Glutamatergic neuron (in vitro differentiated cells): ENCODE measurements at regions not wholly inside any gene's neighbourhood (a gene's known extent, or its start where the extent isn't known, plus 50 kb on each side); places are given as distances from the start of the nearest gene placed in this dataset.

Experiments used
- DNase-seq: peaks from one replicate; pipeline ENCODE4 v3.0.0; 2022
- H3K27ac Mint-ChIP-seq: one replicate; pipeline ENCODE4 v1.8.0; 2020; ENCODE audit warnings: mild to moderate bottlenecking, mixed read lengths, inconsistent platforms; ENCODE audit not compliant: unreplicated experiment
- H3K27me3 Mint-ChIP-seq: one replicate; pipeline ENCODE4 v1.8.0; 2020; ENCODE audit warnings: mild to moderate bottlenecking, moderate library complexity, mixed read lengths, inconsistent platforms; ENCODE audit not compliant: unreplicated experiment
- H3K36me3 Mint-ChIP-seq: one replicate; pipeline ENCODE4 v1.8.0; 2020; ENCODE audit warnings: mild to moderate bottlenecking, mixed read lengths, inconsistent platforms; ENCODE audit not compliant: unreplicated experiment
- H3K4me1 Mint-ChIP-seq: one replicate; pipeline ENCODE4 v1.8.0; 2020; ENCODE audit warnings: mild to moderate bottlenecking, low read depth, mixed read lengths, inconsistent platforms; ENCODE audit not compliant: unreplicated experiment
- H3K4me3 Mint-ChIP-seq: one replicate; pipeline ENCODE4 v1.8.0; 2020; ENCODE audit warnings: mild to moderate bottlenecking, mixed read lengths, inconsistent platforms; ENCODE audit not compliant: unreplicated experiment
- H3K9me3 Mint-ChIP-seq: one replicate; pipeline ENCODE4 v1.8.0; 2020; ENCODE audit warnings: mild to moderate bottlenecking, moderate library complexity, mixed read lengths, inconsistent platforms; ENCODE audit not compliant: unreplicated experiment
- CTCF ChIP-seq: fragments of 200-600 bp; sonication (generic); IDR thresholded peaks from one replicate; pipeline ENCODE4 v1.5.0; 2021; ENCODE audit not compliant: partially characterized antibody, unreplicated experiment

DNA sequence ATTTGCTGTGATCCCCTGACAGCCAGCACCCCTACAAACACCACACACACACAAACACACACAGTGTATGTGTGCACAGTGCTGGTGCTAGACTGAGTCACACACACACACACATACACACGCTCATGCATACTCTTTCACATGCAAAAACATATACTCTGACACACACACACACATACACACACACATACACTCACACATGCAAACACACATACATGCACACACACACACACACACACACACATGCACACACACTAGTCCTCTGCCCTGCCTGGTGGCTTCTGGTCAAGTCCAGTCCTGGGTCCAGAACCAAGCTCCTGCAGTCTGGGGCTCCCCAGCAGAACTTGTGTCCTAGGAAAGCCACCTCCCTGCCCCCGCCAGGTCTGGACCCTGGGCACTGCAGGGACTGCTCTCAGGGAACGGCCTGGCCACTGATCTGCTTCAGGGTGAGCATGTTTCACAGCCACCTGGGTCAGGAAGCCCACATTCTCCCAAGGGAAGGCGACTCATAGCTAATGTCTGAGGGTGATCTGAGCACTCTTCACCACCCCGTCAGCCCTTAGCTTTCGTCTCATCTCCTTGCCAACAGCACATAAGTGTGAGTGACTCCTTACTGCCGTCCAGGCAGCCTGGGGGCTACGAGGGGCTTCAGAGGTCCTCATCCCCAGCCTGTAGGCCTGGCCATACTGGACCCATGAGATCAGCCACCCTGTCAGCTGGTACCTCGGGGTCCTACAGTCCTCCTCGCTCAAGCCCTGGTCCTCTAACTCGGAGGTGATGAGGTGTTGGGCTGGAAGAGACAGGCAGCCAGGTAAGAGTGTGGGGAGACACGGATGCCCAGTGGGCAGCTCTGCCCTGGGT, 88.1 kb downstream of the MCFD2 start:
- DNase-seq = no peak
- peaks cover 4% of the 10 kb centered on the region for H3K4me1 Mint-ChIP-seq
- no peak for TF ChIP-seq CTCF

GRCh38 chr2:46826569-46827245, 88.9 kb downstream of the MCFD2 start:
- Mint-ChIP-seq H3K4me1 (peaks cover 7% of the 10 kb centered on the region), H3K9me3 (peaks cover 8% of the 10 kb centered on the region), H3K36me3 (no peaks in the 10 kb centered on the region), H3K27me3 (peaks cover 2% of the 10 kb centered on the region), H3K27ac (no peak overlapping the region), H3K4me3 (no peak overlapping the region)
- no peak for DNase-seq
- no peak for TF ChIP-seq CTCF

More for the DNA sequence above, 88.1 kb downstream of the MCFD2 start:
- no peaks in the 10 kb centered on the region for H3K36me3 Mint-ChIP-seq
- peaks cover 2% of the 10 kb centered on the region for H3K27me3 Mint-ChIP-seq
- peaks cover 8% of the 10 kb centered on the region for H3K9me3 Mint-ChIP-seq
- no peak overlapping the region for H3K4me3 Mint-ChIP-seq
- H3K27ac Mint-ChIP-seq = no peak overlapping the region

GRCh38 chr2:46825939-46826568, 89.6 kb downstream of the MCFD2 start:
- Mint-ChIP-seq H3K27ac (no peak overlapping the region), H3K36me3 (no peaks in the 10 kb centered on the region), H3K9me3 (peaks cover 8% of the 10 kb centered on the region), H3K27me3 (peaks cover 2% of the 10 kb centered on the region), H3K4me3 (no peak overlapping the region), H3K4me1 (peaks cover 7% of the 10 kb centered on the region)
- TF ChIP-seq CTCF = no peak
- no peak for DNase-seq

DNA sequence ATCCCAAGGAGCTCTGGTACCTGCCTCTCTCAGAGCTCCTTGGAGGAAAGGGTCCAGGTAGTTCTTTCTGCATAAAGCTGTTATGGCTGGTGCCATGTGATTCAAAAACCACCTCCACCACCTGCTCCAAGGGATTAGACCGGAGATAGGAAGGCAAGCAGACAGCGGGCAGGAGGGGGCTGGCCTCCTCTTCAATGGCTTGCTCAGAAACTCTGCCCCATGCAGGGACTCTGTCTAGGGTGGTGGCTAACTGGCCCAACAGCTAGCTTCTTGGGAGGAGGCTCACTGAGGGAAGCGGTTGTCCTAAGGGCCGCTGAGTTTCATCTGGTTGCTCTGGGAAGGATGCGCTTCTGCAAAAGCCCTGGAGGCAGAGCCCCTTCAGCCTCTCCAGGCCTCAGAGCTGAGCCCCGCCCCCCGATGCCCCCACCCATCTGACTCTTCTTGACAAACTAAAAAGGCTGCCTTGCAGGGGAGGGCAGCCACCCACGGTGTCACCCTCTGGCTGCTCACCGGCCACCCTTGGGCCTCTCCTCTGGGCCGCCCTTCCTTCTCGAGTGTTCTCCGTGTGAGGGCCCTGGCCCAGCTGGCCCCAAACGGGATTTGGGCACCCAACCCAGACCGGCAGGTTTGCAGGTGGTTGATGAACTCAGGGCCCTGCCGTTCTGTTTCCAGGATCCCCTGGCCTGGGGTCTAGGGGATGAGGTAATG, 90.2 kb downstream of the MCFD2 start:
- no peak for DNase-seq
- H3K36me3 Mint-ChIP-seq = no peaks in the 10 kb centered on the region
- TF ChIP-seq CTCF = no peak
- peaks cover 2% of the 10 kb centered on the region for H3K27me3 Mint-ChIP-seq
- peaks cover 7% of the 10 kb centered on the region for H3K4me1 Mint-ChIP-seq
- H3K4me3 Mint-ChIP-seq = no peak overlapping the region
- no peak overlapping the region for H3K27ac Mint-ChIP-seq
- peaks cover 8% of the 10 kb centered on the region for H3K9me3 Mint-ChIP-seq
